IMR-90 (cell line): ENCODE measurements at regions not wholly inside any gene's neighbourhood (a gene's known extent, or its start where the extent isn't known, plus 50 kb on each side); places are given as distances from the start of the nearest gene placed in this dataset.

ENCODE experiments used
- ATAC-seq: fragments of 200-7000 bp; cut with Tn5 transposase; 2 replicates; pipeline ENCODE4 v1.9.1; 2020; ENCODE audit warnings: low read depth, mild to moderate bottlenecking, moderate library complexity
- BruUV-seq: library from RNA; stranded (reverse); fragments of 400-500 nt; replicated peaks from 2 replicates; lab custom pipeline; 2021; lab: Mats Ljungman, UMichigan
- CTCF ChIA-PET: fragments of 300-600 bp; formaldehyde crosslinking; extraction: SDS; loops from one replicate; lab custom pipeline; 2021; ENCODE audit warnings: antibody characterized with exemption; lab: Yijun Ruan, JAX
- POLR2A ChIA-PET: fragments of 300-600 bp; sonication (Branson Sonifier 250); formaldehyde crosslinking; loops from one replicate; lab custom pipeline; 2022; ENCODE audit warnings: antibody characterized with exemption; ENCODE audit not compliant: unreplicated experiment; lab: Charles Lee
- DNase-seq: peaks from one replicate; pipeline ENCODE4 v3.0.0; 2013
- H2AFZ ChIP-seq: replicated peaks from 2 replicates; pipeline ENCODE3; 2013; ENCODE audit warnings: low read length, mild to moderate bottlenecking; ENCODE audit not compliant: poor library complexity
- H2AK5ac ChIP-seq: 2 replicates; pipeline ENCODE4 v1.6.1; 2013; ENCODE audit warnings: low read depth, low read length, inconsistent platforms
- H2AK9ac ChIP-seq: replicated peaks from 2 replicates; pipeline ENCODE3; 2013; ENCODE audit warnings: mild to moderate bottlenecking, low read depth, low read length, moderate library complexity; ENCODE audit not compliant: poor library complexity
- H2BK120ac ChIP-seq: 2 replicates; pipeline ENCODE4 v1.6.1; 2013; ENCODE audit warnings: low read depth, low read length, inconsistent platforms
- H2BK15ac ChIP-seq: 3 replicates; pipeline ENCODE4 v1.6.1; 2013; ENCODE audit warnings: low read depth, low read length, inconsistent platforms
- H2BK20ac ChIP-seq: 2 replicates; pipeline ENCODE4 v1.6.1; 2013; ENCODE audit warnings: low read depth, mild to moderate bottlenecking, inconsistent platforms, low read length, moderate library complexity
- H2BK5ac ChIP-seq: 2 replicates; pipeline ENCODE4 v1.6.1; 2013; ENCODE audit warnings: mild to moderate bottlenecking, low read depth, low read length, inconsistent platforms; ENCODE audit not compliant: poor library complexity, severe bottlenecking
- H3K14ac ChIP-seq: replicated peaks from 2 replicates; pipeline ENCODE4 v1.6.1; 2013; ENCODE audit warnings: low read depth, low read length, inconsistent platforms
- H3K18ac ChIP-seq: 2 replicates; pipeline ENCODE4 v1.6.1; 2013; ENCODE audit warnings: low read depth, low read length, control low read depth
- H3K23ac ChIP-seq: 2 replicates; pipeline ENCODE4 v1.6.1; 2013; ENCODE audit warnings: low read depth, low read length, inconsistent platforms
- H3K27ac ChIP-seq: 2 replicates; pipeline ENCODE4 v1.5.1; 2013; ENCODE audit warnings: mild to moderate bottlenecking, control low read depth, low read length; ENCODE audit not compliant: insufficient read depth
- H3K27me3 ChIP-seq: 2 replicates; pipeline ENCODE4 v1.6.1; 2013; ENCODE audit warnings: low read length; ENCODE audit not compliant: control insufficient read depth, insufficient read depth
- H3K36me3 ChIP-seq: 2 replicates; pipeline ENCODE4 v1.6.1; 2013; ENCODE audit warnings: low read length, mixed read lengths; ENCODE audit not compliant: control insufficient read depth, insufficient read depth
- H3K4ac ChIP-seq: 2 replicates; pipeline ENCODE4 v1.6.1; 2013; ENCODE audit warnings: low read depth, low read length, inconsistent platforms
- H3K4me1 ChIP-seq: 2 replicates; pipeline ENCODE4 v1.6.1; 2013; ENCODE audit warnings: low read length, mixed read lengths; ENCODE audit not compliant: control insufficient read depth, insufficient read depth
- H3K4me2 ChIP-seq: 2 replicates; pipeline ENCODE4 v1.6.1; 2013; ENCODE audit warnings: low read depth, mild to moderate bottlenecking, control low read depth, low read length, moderate library complexity
- H3K4me3 ChIP-seq: 2 replicates; pipeline ENCODE4 v1.5.1; 2013; ENCODE audit warnings: low read depth, mild to moderate bottlenecking, control low read depth, low read length, moderate library complexity; ENCODE audit not compliant: insufficient read depth
- H3K56ac ChIP-seq: 2 replicates; pipeline ENCODE4 v1.6.1; 2013; ENCODE audit warnings: low read length, inconsistent platforms; ENCODE audit not compliant: insufficient read depth; ENCODE audit errors: extremely low read depth
- H3K79me1 ChIP-seq, 2 experiments: 2 replicates each; pipeline ENCODE4 v1.6.1; 2013; ENCODE audit warnings: low read length in 2 of 2, inconsistent platforms in 1 of 2, low read depth in 1 of 2
- H3K9ac ChIP-seq: 2 replicates; pipeline ENCODE4 v1.6.1; 2013; ENCODE audit warnings: low read depth, low read length, control low read depth
- H3K9me1 ChIP-seq: 2 replicates; pipeline ENCODE4 v1.6.1; 2013; ENCODE audit warnings: low read length, inconsistent platforms; ENCODE audit not compliant: insufficient read depth
- H3K9me3 ChIP-seq: 2 replicates; pipeline ENCODE4 v1.6.1; 2013; ENCODE audit warnings: low read length; ENCODE audit not compliant: control insufficient read depth, insufficient read depth
- H4K20me1 ChIP-seq: 2 replicates; pipeline ENCODE4 v1.6.1; 2013; ENCODE audit warnings: low read length, inconsistent platforms; ENCODE audit not compliant: insufficient read depth
- H4K5ac ChIP-seq: 2 replicates; pipeline ENCODE4 v1.6.1; 2013; ENCODE audit warnings: mild to moderate bottlenecking, low read depth, low read length, control low read depth
- H4K8ac ChIP-seq, 2 experiments: 2 replicates each; pipeline ENCODE4 v1.6.1; 2013; ENCODE audit warnings: low read depth in 2 of 2, low read length in 2 of 2, control low read depth in 1 of 2, inconsistent platforms in 1 of 2
- H4K91ac ChIP-seq: 2 replicates; pipeline ENCODE4 v1.6.1; 2013; ENCODE audit warnings: low read depth, low read length, inconsistent platforms; ENCODE audit not compliant: insufficient read depth
- BHLHE40 ChIP-seq: fragments of 150-350 bp; IDR thresholded peaks from 2 replicates; pipeline ENCODE4 v1.6.1; 2016; ENCODE audit warnings: mild to moderate bottlenecking, low read depth, low read length
- MAFK ChIP-seq: IDR thresholded peaks from 2 replicates; pipeline ENCODE4 v1.6.1; 2012; ENCODE audit warnings: low read depth, low read length, improper control_type of control experiment
- MAZ ChIP-seq: IDR thresholded peaks from 2 replicates; pipeline ENCODE4 v1.6.1; 2012; ENCODE audit warnings: low read depth, mild to moderate bottlenecking, low read length, improper control_type of control experiment, moderate library complexity, borderline replicate concordance
- POLR2A ChIP-seq: IDR thresholded peaks from 2 replicates; pipeline ENCODE4 v1.6.1; 2012; ENCODE audit warnings: mild to moderate bottlenecking, low read depth, low read length
- RAD21 ChIP-seq: IDR thresholded peaks from 2 replicates; pipeline ENCODE4 v1.6.1; 2012; ENCODE audit warnings: low read length, improper control_type of control experiment
- RCOR1 ChIP-seq: IDR thresholded peaks from 2 replicates; pipeline ENCODE4 v1.6.1; 2012; ENCODE audit warnings: mild to moderate bottlenecking, low read length, improper control_type of control experiment; ENCODE audit not compliant: insufficient replicate concordance
- RFX5 ChIP-seq: IDR thresholded peaks from 2 replicates; pipeline ENCODE4 v1.8.0; 2012; ENCODE audit warnings: low read depth, mild to moderate bottlenecking, low read length, moderate library complexity
- SMC3 ChIP-seq: fragments of 150-350 bp; IDR thresholded peaks from 2 replicates; pipeline ENCODE4 v1.6.1; 2016; ENCODE audit warnings: low read depth, mild to moderate bottlenecking, antibody characterized with exemption, low read length, moderate library complexity
- WGBS, 2 experiments: methylation state at CpG; one replicate each; pipeline versions ENCODE4 v1.1.5 to v1.1.7; 2013; ENCODE audit warnings: missing lambda C conversion rate in 2 of 2; ENCODE audit not compliant: insufficient read length in 1 of 2; ENCODE audit errors: extremely low coverage in 2 of 2; 5-methylcytosine and 5-hydroxymethylcytosine counted together
- dilution Hi-C: fragments of 300-500 bp; cut with HindIII; formaldehyde crosslinking; loops from one replicate; pipeline ENCODE4 v1.14.3; 2018; ENCODE audit warnings: low sequenced_read_pairs; ENCODE audit not compliant: unreplicated experiment
- in situ Hi-C: fragments of 300-500 bp; cut with MboI; formaldehyde crosslinking; loops from 3 replicates; pipeline ENCODE4 v1.14.3; 2019; ENCODE audit warnings: low sequenced_read_pairs, inconsistent platforms, mixed read lengths
- intact Hi-C: fragments of 100-400 bp; cut with micrococcal nuclease; formaldehyde crosslinking; loops from 2 replicates; pipeline ENCODE4 v1.10.0; 2022
- TF ChIP-seq, protein P1 (sequence below): fragments of 150-350 bp; IDR thresholded peaks from 2 replicates; pipeline ENCODE4 v1.6.1; 2016; ENCODE audit warnings: low read depth, mild to moderate bottlenecking, low read length, moderate library complexity, borderline replicate concordance

GRCh38 chr10:128217136-128217535 is 90.9 kb upstream of the MKI67 start:
- no peaks in the 10 kb centered on the region; the same call in 1 of the 2 replicates for H3K9me3 ChIP-seq
- H3K36me3 ChIP-seq = no peaks in the 10 kb centered on the region
- no peak overlapping the region for H3K56ac ChIP-seq
- no peaks in the 10 kb centered on the region for H3K27me3 ChIP-seq
- no peak overlapping the region for H4K5ac ChIP-seq
- WGBS, 2 experiments = no CpG with 5 or more reads among the region's 7 CpGs
- no peak overlapping the region for H4K91ac ChIP-seq
- no peak overlapping the region for H3K4me2 ChIP-seq
- H3K9me1 ChIP-seq = no peaks in the 10 kb centered on the region
- H2AFZ ChIP-seq = no peak overlapping the region
- in situ Hi-C loops (loop anchor here (10.0 kb wide), 1 partner anchor 1758 kb away; no protein-coding TSS in a partner anchor), intact Hi-C loops (no loop called here), dilution Hi-C loops (no loop called here)
- ChIA-PET POLR2A (no interaction called here), CTCF (interaction anchor here (0.6 to 1.5 kb wide), 2 partner anchors 11 to 1892 kb away, joined by 3 read pairs; no protein-coding TSS in a partner anchor)
- no peak for ATAC-seq
- H2BK20ac ChIP-seq = no peak overlapping the region
- no peak overlapping the region for H3K18ac ChIP-seq
- H3K23ac ChIP-seq = no peak overlapping the region
- no peak overlapping the region for H2BK5ac ChIP-seq
- H3K4ac ChIP-seq = no peak overlapping the region
- no peaks in the 10 kb centered on the region for H3K79me1 ChIP-seq
- TF ChIP-seq SMC3 (no peak), RCOR1 (no peak), MAZ (no peak), POLR2A (no peak), MAFK (no peak), BHLHE40 (no peak), RFX5 (no peak), RAD21 (no peak)
- TF ChIP-seq, protein P1, sequence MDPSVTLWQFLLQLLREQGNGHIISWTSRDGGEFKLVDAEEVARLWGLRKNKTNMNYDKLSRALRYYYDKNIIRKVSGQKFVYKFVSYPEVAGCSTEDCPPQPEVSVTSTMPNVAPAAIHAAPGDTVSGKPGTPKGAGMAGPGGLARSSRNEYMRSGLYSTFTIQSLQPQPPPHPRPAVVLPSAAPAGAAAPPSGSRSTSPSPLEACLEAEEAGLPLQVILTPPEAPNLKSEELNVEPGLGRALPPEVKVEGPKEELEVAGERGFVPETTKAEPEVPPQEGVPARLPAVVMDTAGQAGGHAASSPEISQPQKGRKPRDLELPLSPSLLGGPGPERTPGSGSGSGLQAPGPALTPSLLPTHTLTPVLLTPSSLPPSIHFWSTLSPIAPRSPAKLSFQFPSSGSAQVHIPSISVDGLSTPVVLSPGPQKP = no peak
- H3K27ac ChIP-seq = no peak overlapping the region
- no TSS peak for BruUV-seq
- no peak overlapping the region for H2AK9ac ChIP-seq
- H4K20me1 ChIP-seq = no peaks in the 10 kb centered on the region
- H3K4me1 ChIP-seq = no peaks in the 10 kb centered on the region
- no peak overlapping the region for H2AK5ac ChIP-seq
- no peak for DNase-seq
- H4K8ac ChIP-seq = no peak overlapping the region
- H3K4me3 ChIP-seq = no peak overlapping the region
- no peak overlapping the region for H3K14ac ChIP-seq
- H2BK15ac ChIP-seq = no peak overlapping the region
- no peak overlapping the region for H3K9ac ChIP-seq
- no peak overlapping the region for H2BK120ac ChIP-seq
